Activated CD4-positive, alpha-beta T cell treated with anti-CD3 and anti-CD28 coated beads, Interleukin-2, amount 10 ng/mL, durations not matched to agents 7 days and 5 days (primary cell): ENCODE measurements at regions not wholly inside any gene's neighbourhood (a gene's known extent, or its start where the extent isn't known, plus 50 kb on each side); places are given as distances from the start of the nearest gene placed in this dataset.

Source experiments
- CTCF ChIA-PET: fragments of 350-600 bp; sonication (Branson Sonifier 250); formaldehyde crosslinking; loops from one replicate; lab custom pipeline; 2021; ENCODE audit warnings: antibody characterized with exemption; lab: Charles Lee
- POLR2A ChIA-PET: fragments of 350-600 bp; sonication (Branson Sonifier 250); formaldehyde crosslinking; loops from one replicate; lab custom pipeline; 2021; ENCODE audit warnings: antibody characterized with exemption; lab: Charles Lee
- DNase-seq: peaks from one replicate; pipeline ENCODE4 v3.0.0-alpha.2; 2020
- H3K27ac Mint-ChIP-seq: one replicate; pipeline ENCODE4 v1.8.0; 2021; ENCODE audit warnings: mild to moderate bottlenecking, moderate library complexity, mixed read lengths
- H3K27me3 Mint-ChIP-seq: one replicate; pipeline ENCODE4 v1.8.0; 2021; ENCODE audit warnings: mixed read lengths
- H3K36me3 Mint-ChIP-seq: one replicate; pipeline ENCODE4 v1.8.0; 2021; ENCODE audit warnings: low read depth, mixed read lengths
- H3K4me1 Mint-ChIP-seq: one replicate; pipeline ENCODE4 v1.8.0; 2021; ENCODE audit warnings: mixed read lengths
- H3K4me3 Mint-ChIP-seq: one replicate; pipeline ENCODE4 v1.8.0; 2021; ENCODE audit warnings: mild to moderate bottlenecking, moderate library complexity, mixed read lengths
- H3K9me3 Mint-ChIP-seq: one replicate; pipeline ENCODE4 v1.8.0; 2021; ENCODE audit warnings: mixed read lengths

DNA sequence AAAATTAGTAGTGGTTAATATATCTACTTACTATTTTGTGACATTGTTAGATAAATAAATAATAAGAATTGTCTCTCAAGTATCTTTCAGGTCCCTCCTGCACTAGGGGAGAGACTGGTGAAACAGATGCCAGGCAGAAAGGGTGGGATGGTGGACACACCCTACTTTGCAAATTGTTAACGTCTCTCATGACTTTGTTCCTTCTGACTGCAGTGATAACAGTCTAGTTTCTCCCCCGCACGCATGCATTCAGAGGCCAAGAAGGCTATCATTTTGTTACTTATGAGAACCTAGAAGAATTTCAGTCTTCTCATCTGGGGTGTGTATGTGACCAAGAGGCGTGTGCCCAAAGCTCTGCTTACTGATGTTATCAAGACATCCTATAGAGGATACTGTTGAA lies 152.3 kb downstream of the EDN1 start:
- no peak overlapping the region for H3K4me3 Mint-ChIP-seq
- no peak for DNase-seq
- CTCF ChIA-PET: no interaction called here

GRCh38 chr6:12446394-12446793 lies 156.2 kb downstream of the EDN1 start:
- H3K4me3 Mint-ChIP-seq: no peak overlapping the region
- CTCF ChIA-PET: no interaction called here

More for the DNA sequence above, 152.3 kb downstream of the EDN1 start:
- Mint-ChIP-seq H3K4me1 (no peaks in the 10 kb centered on the region), H3K27me3 (no peaks in the 10 kb centered on the region), H3K36me3 (no peaks in the 10 kb centered on the region), H3K9me3 (peaks cover 3% of the 10 kb centered on the region), H3K27ac (no peak overlapping the region)
- POLR2A ChIA-PET: no interaction called here

GRCh38 chr6:12449447-12449846 lies 159.3 kb downstream of the EDN1 start:
- no peak overlapping the region for H3K4me3 Mint-ChIP-seq
- peaks cover 12% of the 10 kb centered on the region for H3K9me3 Mint-ChIP-seq
- peaks cover 3% of the 10 kb centered on the region for H3K27me3 Mint-ChIP-seq
- no peak overlapping the region for H3K27ac Mint-ChIP-seq
- ChIA-PET POLR2A (no interaction called here), CTCF (interaction anchor here (0.7 kb wide), 1 partner anchor 95 kb away, joined by 3 read pairs; no protein-coding TSS in a partner anchor)
- H3K36me3 Mint-ChIP-seq: peaks cover 3% of the 10 kb centered on the region
- no peaks in the 10 kb centered on the region for H3K4me1 Mint-ChIP-seq
- no peak for DNase-seq

More at GRCh38 chr6:12446394-12446793, 156.2 kb downstream of the EDN1 start:
- Mint-ChIP-seq H3K4me1 (no peaks in the 10 kb centered on the region), H3K27ac (no peak overlapping the region), H3K9me3 (peaks cover 3% of the 10 kb centered on the region), H3K27me3 (peaks cover 3% of the 10 kb centered on the region), H3K36me3 (no peaks in the 10 kb centered on the region)
- DNase-seq: no peak
- POLR2A ChIA-PET: no interaction called here

DNA sequence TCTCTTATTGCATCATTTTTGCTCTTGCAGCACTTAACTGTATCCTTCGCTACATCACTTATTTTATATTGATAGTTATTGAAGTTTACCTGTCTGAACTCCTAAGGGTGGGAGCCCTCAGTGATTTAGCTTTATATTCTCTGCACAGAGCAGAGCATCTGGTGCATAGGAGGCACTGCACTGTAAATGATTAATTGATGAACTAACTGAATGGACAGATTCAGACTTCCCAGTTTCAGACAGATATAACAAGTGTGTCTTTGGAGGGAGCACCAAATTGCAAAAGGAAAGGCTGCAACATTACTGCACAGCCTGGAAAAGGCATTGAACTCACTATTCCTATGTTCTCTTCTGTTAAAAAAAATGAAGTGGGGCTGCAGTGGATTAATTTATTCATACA lies 160.3 kb downstream of the EDN1 start:
- no peak overlapping the region for H3K27ac Mint-ChIP-seq
- POLR2A ChIA-PET: no interaction called here
- H3K27me3 Mint-ChIP-seq: peaks cover 3% of the 10 kb centered on the region
- peaks cover 3% of the 10 kb centered on the region for H3K36me3 Mint-ChIP-seq
- no peaks in the 10 kb centered on the region for H3K4me1 Mint-ChIP-seq
- no peak for DNase-seq
- no peak overlapping the region for H3K4me3 Mint-ChIP-seq
- peaks cover 15% of the 10 kb centered on the region for H3K9me3 Mint-ChIP-seq
- CTCF ChIA-PET: no interaction called here

DNA sequence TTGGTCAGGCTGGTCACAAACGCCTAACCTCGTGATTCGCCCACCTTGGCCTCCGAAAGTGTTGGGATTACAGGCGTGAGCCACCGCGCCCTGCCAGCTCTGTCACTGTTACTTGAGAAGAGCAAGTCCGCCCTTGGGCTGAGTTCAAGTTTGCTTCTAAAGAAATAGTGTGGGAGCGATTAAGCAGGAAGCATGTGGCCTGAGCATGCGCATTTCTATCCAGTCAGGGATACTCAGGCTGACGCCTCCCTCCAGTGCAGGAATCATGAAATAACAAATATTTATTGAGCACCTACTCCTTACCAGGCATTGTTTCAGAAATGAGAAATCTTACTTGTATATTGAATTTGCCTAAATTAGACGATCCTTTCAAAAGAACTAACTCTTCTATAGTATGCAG lies 166.2 kb downstream of the EDN1 start:
- DNase-seq: no peak
- H3K27me3 Mint-ChIP-seq: peaks cover 3% of the 10 kb centered on the region
- H3K9me3 Mint-ChIP-seq: peaks cover 12% of the 10 kb centered on the region
- ChIA-PET POLR2A (no interaction called here), CTCF (no interaction called here)
- H3K4me1 Mint-ChIP-seq: no peaks in the 10 kb centered on the region
- no peak overlapping the region for H3K27ac Mint-ChIP-seq
- peaks cover 3% of the 10 kb centered on the region for H3K36me3 Mint-ChIP-seq
- no peak overlapping the region for H3K4me3 Mint-ChIP-seq

DNA sequence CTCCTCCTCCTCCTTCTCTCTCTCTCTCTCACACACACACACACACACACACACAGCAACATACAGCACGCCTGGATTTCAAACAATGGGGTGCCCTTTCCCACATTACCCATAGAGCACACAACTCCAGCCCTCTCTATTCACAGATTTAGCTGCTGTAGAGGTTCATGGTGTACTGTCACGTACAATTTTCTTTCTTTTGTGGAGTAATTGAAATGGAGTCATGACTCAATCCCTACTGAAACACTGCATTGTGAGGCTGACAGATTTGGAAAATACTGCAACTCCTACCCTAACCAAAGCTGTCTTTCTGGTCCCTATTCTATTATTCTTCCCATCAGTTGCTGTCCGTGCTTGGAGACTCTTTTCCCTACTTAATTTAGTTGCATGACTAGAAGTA lies 166.9 kb downstream of the EDN1 start:
- ChIA-PET CTCF (no interaction called here), POLR2A (no interaction called here)
- no peak for DNase-seq
- H3K4me3 Mint-ChIP-seq: no peak overlapping the region
- peaks cover 3% of the 10 kb centered on the region for H3K27me3 Mint-ChIP-seq
- peaks cover 8% of the 10 kb centered on the region for H3K9me3 Mint-ChIP-seq
- no peaks in the 10 kb centered on the region for H3K4me1 Mint-ChIP-seq
- H3K27ac Mint-ChIP-seq: no peak overlapping the region
- H3K36me3 Mint-ChIP-seq: peaks cover 3% of the 10 kb centered on the region

DNA sequence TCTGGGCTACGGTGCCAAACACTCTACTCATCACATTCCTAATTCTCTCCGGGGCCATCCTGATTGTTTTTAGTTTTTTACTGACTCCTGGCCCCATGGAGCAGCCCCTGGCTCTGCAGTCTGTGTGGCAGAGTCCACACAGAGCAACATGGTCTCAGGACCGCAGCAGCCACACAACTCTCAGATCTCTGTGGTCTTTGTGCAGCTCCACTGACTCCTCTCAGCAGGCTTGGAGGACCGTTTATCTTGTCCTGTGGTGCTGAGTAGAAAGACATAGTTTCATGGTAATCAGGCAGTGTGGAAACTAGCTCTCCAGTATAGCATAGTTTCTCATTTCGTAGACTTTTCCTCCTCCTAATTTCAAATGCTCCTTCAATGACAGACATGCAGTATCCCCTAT lies 168.4 kb downstream of the EDN1 start:
- no peak overlapping the region for H3K27ac Mint-ChIP-seq
- peaks cover 3% of the 10 kb centered on the region for H3K27me3 Mint-ChIP-seq
- H3K9me3 Mint-ChIP-seq: peaks cover 7% of the 10 kb centered on the region
- peaks cover under 1% of the 10 kb centered on the region for H3K36me3 Mint-ChIP-seq
- ChIA-PET POLR2A (no interaction called here), CTCF (interaction anchor here (1.0 kb wide), 1 partner anchor 29 kb away, joined by 4 read pairs; no protein-coding TSS in a partner anchor)
- no peaks in the 10 kb centered on the region for H3K4me1 Mint-ChIP-seq
- no peak for DNase-seq
- H3K4me3 Mint-ChIP-seq: no peak overlapping the region

- no peaks in the 10 kb centered on the region for H3K36me3 Mint-ChIP-seq
- no peak overlapping the region for H3K4me3 Mint-ChIP-seq
- no peak for DNase-seq
- ChIA-PET POLR2A (no interaction called here), CTCF (no interaction called here)
- H3K4me1 Mint-ChIP-seq: no peaks in the 10 kb centered on the region
- peaks cover 3% of the 10 kb centered on the region for H3K27me3 Mint-ChIP-seq
- H3K9me3 Mint-ChIP-seq: no peaks in the 10 kb centered on the region
- H3K27ac Mint-ChIP-seq: no peak overlapping the region
Measured at GRCh38 chr6:12459945-12460661, 169.9 kb downstream of the EDN1 start.

- Mint-ChIP-seq H3K4me1 (no peaks in the 10 kb centered on the region), H3K4me3 (no peak overlapping the region), H3K36me3 (no peaks in the 10 kb centered on the region), H3K27me3 (peaks cover 5% of the 10 kb centered on the region), H3K27ac (no peak overlapping the region), H3K9me3 (no peaks in the 10 kb centered on the region)
- no peak for DNase-seq
- CTCF ChIA-PET: interaction anchor here (0.7 kb wide), 1 partner anchor 110 kb away, joined by 3 read pairs; no protein-coding TSS in a partner anchor
- POLR2A ChIA-PET: no interaction called here
Measured at GRCh38 chr6:12467706-12468670, 177.8 kb downstream of the EDN1 start.

- POLR2A ChIA-PET: no interaction called here
- no peak for DNase-seq
- Mint-ChIP-seq H3K27me3 (peaks cover 5% of the 10 kb centered on the region), H3K27ac (no peak overlapping the region), H3K4me1 (no peaks in the 10 kb centered on the region), H3K4me3 (no peak overlapping the region), H3K36me3 (no peaks in the 10 kb centered on the region), H3K9me3 (no peaks in the 10 kb centered on the region)
- CTCF ChIA-PET: no interaction called here
Measured at GRCh38 chr6:12472601-12473038, 182.5 kb downstream of the EDN1 start.

DNA sequence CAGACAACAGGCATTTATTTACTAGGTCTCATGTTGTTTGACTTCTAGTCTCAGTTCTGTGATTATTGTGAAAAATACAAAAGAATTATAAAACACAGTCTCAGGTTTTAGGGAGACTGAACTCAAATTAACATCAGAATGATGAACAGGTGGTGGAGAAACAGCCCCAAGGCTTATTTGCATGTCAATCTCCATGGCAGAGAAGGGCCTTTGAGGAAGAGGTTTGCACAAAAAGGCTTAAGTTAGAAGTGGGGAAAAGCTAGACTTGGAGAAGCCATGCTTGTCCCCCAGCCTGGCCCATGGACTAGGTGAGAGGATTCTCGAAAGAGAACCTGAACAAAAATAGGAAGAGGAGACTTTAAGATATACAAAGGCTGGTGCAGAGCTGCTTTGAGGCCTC lies 183.3 kb downstream of the EDN1 start:
- no peak for DNase-seq
- Mint-ChIP-seq H3K27ac (no peak overlapping the region), H3K4me3 (no peak overlapping the region), H3K4me1 (no peaks in the 10 kb centered on the region), H3K36me3 (no peaks in the 10 kb centered on the region), H3K27me3 (peaks cover 5% of the 10 kb centered on the region), H3K9me3 (no peaks in the 10 kb centered on the region)
- CTCF ChIA-PET: no interaction called here
- POLR2A ChIA-PET: no interaction called here

GRCh38 chr6:12474167-12475140 lies 184.3 kb downstream of the EDN1 start:
- H3K4me3 Mint-ChIP-seq: no peak overlapping the region
- peaks cover 2% of the 10 kb centered on the region for H3K27me3 Mint-ChIP-seq
- H3K36me3 Mint-ChIP-seq: no peaks in the 10 kb centered on the region
- DNase-seq: no peak
- ChIA-PET CTCF (no interaction called here), POLR2A (no interaction called here)
- H3K27ac Mint-ChIP-seq: no peak overlapping the region
- H3K9me3 Mint-ChIP-seq: no peaks in the 10 kb centered on the region
- no peaks in the 10 kb centered on the region for H3K4me1 Mint-ChIP-seq
